ENCODE measurements at regions not wholly inside any gene's neighbourhood (a gene's known extent, or its start where the extent isn't known, plus 50 kb on each side); places are given as distances from the start of the nearest gene placed in this dataset.

DNA sequence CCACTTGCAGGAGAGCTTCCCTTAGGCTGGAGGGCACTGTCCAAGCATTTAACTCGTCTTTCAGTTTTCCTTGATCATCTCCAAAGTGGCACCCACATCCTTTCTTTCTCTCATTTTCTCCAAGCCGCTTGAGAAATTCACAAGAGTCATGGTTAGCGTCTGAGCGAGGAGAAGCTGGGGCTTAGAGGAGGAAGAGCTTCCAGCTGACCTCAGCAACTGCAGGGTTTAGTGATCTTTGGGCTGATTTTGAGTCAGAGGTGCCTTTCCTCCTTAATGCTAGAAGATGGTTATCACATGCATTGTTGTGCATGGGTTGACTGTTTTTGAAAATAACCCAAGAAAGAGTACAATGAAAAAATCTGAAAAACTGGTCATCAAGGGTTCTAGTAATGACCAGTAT lies 134.7 kb downstream of the GADD45G start:
- no peak for TF ChIP-seq EZH2 (IDR thresholded peaks at IDR 0.05; ENCODE audit: low read depth, low read length, severe bottlenecking)
- TF ChIP-seq, protein P1, sequence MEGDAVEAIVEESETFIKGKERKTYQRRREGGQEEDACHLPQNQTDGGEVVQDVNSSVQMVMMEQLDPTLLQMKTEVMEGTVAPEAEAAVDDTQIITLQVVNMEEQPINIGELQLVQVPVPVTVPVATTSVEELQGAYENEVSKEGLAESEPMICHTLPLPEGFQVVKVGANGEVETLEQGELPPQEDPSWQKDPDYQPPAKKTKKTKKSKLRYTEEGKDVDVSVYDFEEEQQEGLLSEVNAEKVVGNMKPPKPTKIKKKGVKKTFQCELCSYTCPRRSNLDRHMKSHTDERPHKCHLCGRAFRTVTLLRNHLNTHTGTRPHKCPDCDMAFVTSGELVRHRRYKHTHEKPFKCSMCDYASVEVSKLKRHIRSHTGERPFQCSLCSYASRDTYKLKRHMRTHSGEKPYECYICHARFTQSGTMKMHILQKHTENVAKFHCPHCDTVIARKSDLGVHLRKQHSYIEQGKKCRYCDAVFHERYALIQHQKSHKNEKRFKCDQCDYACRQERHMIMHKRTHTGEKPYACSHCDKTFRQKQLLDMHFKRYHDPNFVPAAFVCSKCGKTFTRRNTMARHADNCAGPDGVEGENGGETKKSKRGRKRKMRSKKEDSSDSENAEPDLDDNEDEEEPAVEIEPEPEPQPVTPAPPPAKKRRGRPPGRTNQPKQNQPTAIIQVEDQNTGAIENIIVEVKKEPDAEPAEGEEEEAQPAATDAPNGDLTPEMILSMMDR (IDR thresholded peaks at IDR 0.05; ENCODE audit: control extremely low read depth in 1 of 3, insufficient read depth in 1 of 3, low read depth in 1 of 3, low read length in 3 of 3): no peak
- TF ChIP-seq POLR2A (IDR thresholded peaks at IDR 0.05; ENCODE audit: control extremely low read depth in 1 of 2, low read depth in 2 of 2, low read length in 2 of 2): no peak
- no peak for TF ChIP-seq EGR1 (IDR thresholded peaks at IDR 0.05; ENCODE audit: borderline replicate concordance, low read depth, low read length)
- no peak for TF ChIP-seq SP1 (IDR thresholded peaks at IDR 0.05; ENCODE audit: low read depth, low read length)
- no peak for TF ChIP-seq SUZ12 (IDR thresholded peaks at IDR 0.05; ENCODE audit: low read length)
- no peak for TF ChIP-seq YY1 (IDR thresholded peaks at IDR 0.05; ENCODE audit: low read depth, low read length)

All from H1 (cell line).